ENCODE measurements at regions not wholly inside any gene's neighbourhood (a gene's known extent, or its start where the extent isn't known, plus 50 kb on each side); places are given as distances from the start of the nearest gene placed in this dataset.

- Histone ChIP-seq H3K4me3 (no peak overlapping the region), H3K4me1 (ENCODE audit: low read depth) (no peaks in the 10 kb centered on the region), H3K36me3 (ENCODE audit: low read depth) (no peaks in the 10 kb centered on the region), H3K9me3 (peaks cover 36% of the 10 kb centered on the region)
- no peak for TF ChIP-seq CTCF (IDR thresholded peaks at IDR 0.05)
- ATAC-seq, result no peak
- no peak for DNase-seq
- intact Hi-C loops (cut with DNase I, micrococcal nuclease), result loop anchor here in 1 of 2 donors (10.0 kb wide), 1 partner anchor 62 kb away; no protein-coding TSS in a partner anchor
Observed at GRCh38 chr18:4677006-4677405, 221.9 kb upstream of the DLGAP1 start.

GRCh38 chr18:4672162-4672561 is 217.1 kb upstream of the DLGAP1 start:
- peaks cover 49% of the 10 kb centered on the region for H3K9me3 ChIP-seq
- no peaks in the 10 kb centered on the region for H3K36me3 ChIP-seq (ENCODE audit: low read depth)
- no peaks in the 10 kb centered on the region for H3K4me1 ChIP-seq (ENCODE audit: low read depth)
- ATAC-seq, result no peak
- intact Hi-C loops (cut with DNase I, micrococcal nuclease), result loop anchor here in 1 of 2 donors (10.0 kb wide), 1 partner anchor 57 kb away; no protein-coding TSS in a partner anchor
- H3K4me3 ChIP-seq, result no peak overlapping the region
- TF ChIP-seq CTCF (IDR thresholded peaks at IDR 0.05), result no peak
- no peak for DNase-seq

- intact Hi-C loops (cut with DNase I, micrococcal nuclease), result no loop called here
- ATAC-seq, result no peak
- H3K9me3 ChIP-seq, result peaks cover 51% of the 10 kb centered on the region
- DNase-seq, result no peak
- H3K4me3 ChIP-seq, result no peak overlapping the region
- H3K36me3 ChIP-seq (ENCODE audit: low read depth), result no peaks in the 10 kb centered on the region
- H3K4me1 ChIP-seq (ENCODE audit: low read depth), result no peaks in the 10 kb centered on the region
- no peak for TF ChIP-seq CTCF (IDR thresholded peaks at IDR 0.05)
Observed at GRCh38 chr18:4658804-4659203, 203.7 kb upstream of the DLGAP1 start.

- Histone ChIP-seq H3K4me1 (ENCODE audit: low read depth) (no peaks in the 10 kb centered on the region), H3K9me3 (peaks cover 29% of the 10 kb centered on the region), H3K36me3 (ENCODE audit: low read depth) (no peaks in the 10 kb centered on the region), H3K4me3 (no peak overlapping the region)
- no peak for TF ChIP-seq CTCF (IDR thresholded peaks at IDR 0.05)
- intact Hi-C loops (cut with DNase I, micrococcal nuclease), result no loop called here
- ATAC-seq (no peak), DNase-seq (no peak)
Observed at GRCh38 chr18:4653418-4653817, 198.3 kb upstream of the DLGAP1 start.

- no peaks in the 10 kb centered on the region for H3K36me3 ChIP-seq (ENCODE audit: low read depth)
- H3K9me3 ChIP-seq, result peaks cover 39% of the 10 kb centered on the region
- no peaks in the 10 kb centered on the region for H3K4me1 ChIP-seq (ENCODE audit: low read depth)
- intact Hi-C loops (cut with DNase I, micrococcal nuclease), result no loop called here
- DNase-seq (no peak), ATAC-seq (no peak)
- no peak overlapping the region for H3K4me3 ChIP-seq
- TF ChIP-seq CTCF (IDR thresholded peaks at IDR 0.05), result no peak
Observed at GRCh38 chr18:4641771-4642368, 186.8 kb upstream of the DLGAP1 start.
